ENCODE measurements at regions not wholly inside any gene's neighbourhood (a gene's known extent, or its start where the extent isn't known, plus 50 kb on each side); places are given as distances from the start of the nearest gene placed in this dataset.

- ATAC-seq (replicated peaks) = no peak
- Mint-ChIP-seq H3K9me3 (no peaks in the 10 kb centered on the region), H3K27me3 (no peaks in the 10 kb centered on the region), H3K4me3 (no peak overlapping the region), H3K36me3 (ENCODE audit: low read depth) (no peaks in the 10 kb centered on the region), H3K27ac (no peak overlapping the region), H3K4me1 (no peaks in the 10 kb centered on the region)
Measured at GRCh38 chr16:86377251-86378022, 132.9 kb upstream of the FOXF1 start.

- no peaks in the 10 kb centered on the region for H3K36me3 Mint-ChIP-seq (ENCODE audit: low read depth)
- no peak for ATAC-seq (replicated peaks)
- no peak overlapping the region for H3K4me3 Mint-ChIP-seq
- H3K4me1 Mint-ChIP-seq = no peaks in the 10 kb centered on the region
- no peak overlapping the region for H3K27ac Mint-ChIP-seq
- H3K27me3 Mint-ChIP-seq = peaks cover 2% of the 10 kb centered on the region
- no peaks in the 10 kb centered on the region for H3K9me3 Mint-ChIP-seq
Measured at GRCh38 chr16:86378128-86378527, 132.2 kb upstream of the FOXF1 start.

GRCh38 chr16:86378831-86379504, 131.4 kb upstream of the FOXF1 start:
- Mint-ChIP-seq H3K9me3 (no peaks in the 10 kb centered on the region), H3K27me3 (peaks cover 9% of the 10 kb centered on the region), H3K4me1 (no peaks in the 10 kb centered on the region), H3K4me3 (no peak overlapping the region), H3K27ac (no peak overlapping the region), H3K36me3 (ENCODE audit: low read depth) (no peaks in the 10 kb centered on the region)
- no peak for ATAC-seq (replicated peaks)

GRCh38 chr16:86379505-86379846, 130.9 kb upstream of the FOXF1 start:
- no peak overlapping the region for H3K4me3 Mint-ChIP-seq

GRCh38 chr16:86380030-86380429, 130.3 kb upstream of the FOXF1 start:
- Mint-ChIP-seq H3K4me3 (no peak overlapping the region), H3K9me3 (no peaks in the 10 kb centered on the region), H3K27ac (no peak overlapping the region), H3K4me1 (no peaks in the 10 kb centered on the region), H3K27me3 (peaks cover 12% of the 10 kb centered on the region), H3K36me3 (ENCODE audit: low read depth) (no peaks in the 10 kb centered on the region)
- ATAC-seq (replicated peaks) = no peak

More at GRCh38 chr16:86379505-86379846, 130.9 kb upstream of the FOXF1 start:
- ATAC-seq (replicated peaks) = no peak
- no peaks in the 10 kb centered on the region for H3K9me3 Mint-ChIP-seq
- H3K4me1 Mint-ChIP-seq = no peaks in the 10 kb centered on the region
- no peaks in the 10 kb centered on the region for H3K36me3 Mint-ChIP-seq (ENCODE audit: low read depth)
- no peak overlapping the region for H3K27ac Mint-ChIP-seq
- H3K27me3 Mint-ChIP-seq = peaks cover 12% of the 10 kb centered on the region

- Mint-ChIP-seq H3K27me3 (peaks cover 16% of the 10 kb centered on the region), H3K4me3 (no peak overlapping the region), H3K36me3 (ENCODE audit: low read depth) (no peaks in the 10 kb centered on the region), H3K9me3 (no peaks in the 10 kb centered on the region), H3K27ac (no peak overlapping the region), H3K4me1 (no peaks in the 10 kb centered on the region)
- no peak for ATAC-seq (replicated peaks)
Measured at GRCh38 chr16:86381491-86381890, 128.8 kb upstream of the FOXF1 start.

- Mint-ChIP-seq H3K27ac (no peak overlapping the region), H3K4me3 (no peak overlapping the region), H3K4me1 (no peaks in the 10 kb centered on the region), H3K36me3 (ENCODE audit: low read depth) (no peaks in the 10 kb centered on the region), H3K27me3 (peaks cover 16% of the 10 kb centered on the region), H3K9me3 (no peaks in the 10 kb centered on the region)
- ATAC-seq (replicated peaks) = no peak
Measured at GRCh38 chr16:86382067-86382773, 128.1 kb upstream of the FOXF1 start.

GRCh38 chr16:86382774-86383407, 127.4 kb upstream of the FOXF1 start:
- Mint-ChIP-seq H3K9me3 (no peaks in the 10 kb centered on the region), H3K36me3 (ENCODE audit: low read depth) (no peaks in the 10 kb centered on the region), H3K4me1 (no peaks in the 10 kb centered on the region), H3K27ac (no peak overlapping the region), H3K27me3 (peaks cover 19% of the 10 kb centered on the region), H3K4me3 (no peak overlapping the region)
- ATAC-seq (replicated peaks) = no peak

GRCh38 chr16:86383488-86384262, 126.7 kb upstream of the FOXF1 start:
- ATAC-seq (replicated peaks) = no peak
- H3K4me3 Mint-ChIP-seq = no peak overlapping the region
- no peaks in the 10 kb centered on the region for H3K9me3 Mint-ChIP-seq
- no peaks in the 10 kb centered on the region for H3K36me3 Mint-ChIP-seq (ENCODE audit: low read depth)
- H3K27me3 Mint-ChIP-seq = peaks cover 23% of the 10 kb centered on the region
- no peak overlapping the region for H3K27ac Mint-ChIP-seq
- no peaks in the 10 kb centered on the region for H3K4me1 Mint-ChIP-seq

GRCh38 chr16:86384263-86384649, 126.1 kb upstream of the FOXF1 start:
- H3K36me3 Mint-ChIP-seq (ENCODE audit: low read depth) = no peaks in the 10 kb centered on the region
- H3K27ac Mint-ChIP-seq = no peak overlapping the region
- H3K27me3 Mint-ChIP-seq = peaks cover 24% of the 10 kb centered on the region
- no peak for ATAC-seq (replicated peaks)
- H3K4me1 Mint-ChIP-seq = no peaks in the 10 kb centered on the region
- no peak overlapping the region for H3K4me3 Mint-ChIP-seq
- H3K9me3 Mint-ChIP-seq = no peaks in the 10 kb centered on the region

- no peaks in the 10 kb centered on the region for H3K36me3 Mint-ChIP-seq (ENCODE audit: low read depth)
- no peaks in the 10 kb centered on the region for H3K4me1 Mint-ChIP-seq
- H3K27ac Mint-ChIP-seq = no peak overlapping the region
- no peak for ATAC-seq (replicated peaks)
- H3K4me3 Mint-ChIP-seq = no peak overlapping the region
- H3K9me3 Mint-ChIP-seq = no peaks in the 10 kb centered on the region
- peaks cover 24% of the 10 kb centered on the region for H3K27me3 Mint-ChIP-seq
Measured at GRCh38 chr16:86384980-86385379, 125.3 kb upstream of the FOXF1 start.

GRCh38 chr16:86387468-86388440, 122.6 kb upstream of the FOXF1 start:
- H3K36me3 Mint-ChIP-seq (ENCODE audit: low read depth) = no peaks in the 10 kb centered on the region
- no peak overlapping the region for H3K27ac Mint-ChIP-seq
- H3K4me1 Mint-ChIP-seq = no peaks in the 10 kb centered on the region
- no peak for ATAC-seq (replicated peaks)
- H3K27me3 Mint-ChIP-seq = peaks cover 24% of the 10 kb centered on the region
- no peak overlapping the region for H3K4me3 Mint-ChIP-seq
- no peaks in the 10 kb centered on the region for H3K9me3 Mint-ChIP-seq

- no peaks in the 10 kb centered on the region for H3K36me3 Mint-ChIP-seq (ENCODE audit: low read depth)
- no peak overlapping the region for H3K27ac Mint-ChIP-seq
- no peak overlapping the region for H3K4me3 Mint-ChIP-seq
- H3K9me3 Mint-ChIP-seq = no peaks in the 10 kb centered on the region
- H3K27me3 Mint-ChIP-seq = peaks cover 15% of the 10 kb centered on the region
- H3K4me1 Mint-ChIP-seq = no peaks in the 10 kb centered on the region
- ATAC-seq (replicated peaks) = no peak
Measured at GRCh38 chr16:86388976-86389375, 121.4 kb upstream of the FOXF1 start.

Measured in activated T-helper 17 cell treated with anti-CD3 and anti-CD28 coated beads, Interleukin-2, amount 50 U/mL, for 72 hours (primary cell).